Stimulated activated CD4-positive, alpha-beta T cell treated with anti-CD3 and anti-CD28 coated beads, Interleukin-4, amount 100 ng/mL, for 48 hours (primary cell): ENCODE measurements at regions not wholly inside any gene's neighbourhood (a gene's known extent, or its start where the extent isn't known, plus 50 kb on each side); places are given as distances from the start of the nearest gene placed in this dataset.
A peak's percentile ranks its signal among the peaks of the same experiment; 100 is the strongest.

Source experiments
- DNase-seq, 2 donors: peaks; one replicate each; pipeline ENCODE4 v3.0.0-alpha.2; 2020; ENCODE audit warnings: low read depth in 2 of 2

DNA sequence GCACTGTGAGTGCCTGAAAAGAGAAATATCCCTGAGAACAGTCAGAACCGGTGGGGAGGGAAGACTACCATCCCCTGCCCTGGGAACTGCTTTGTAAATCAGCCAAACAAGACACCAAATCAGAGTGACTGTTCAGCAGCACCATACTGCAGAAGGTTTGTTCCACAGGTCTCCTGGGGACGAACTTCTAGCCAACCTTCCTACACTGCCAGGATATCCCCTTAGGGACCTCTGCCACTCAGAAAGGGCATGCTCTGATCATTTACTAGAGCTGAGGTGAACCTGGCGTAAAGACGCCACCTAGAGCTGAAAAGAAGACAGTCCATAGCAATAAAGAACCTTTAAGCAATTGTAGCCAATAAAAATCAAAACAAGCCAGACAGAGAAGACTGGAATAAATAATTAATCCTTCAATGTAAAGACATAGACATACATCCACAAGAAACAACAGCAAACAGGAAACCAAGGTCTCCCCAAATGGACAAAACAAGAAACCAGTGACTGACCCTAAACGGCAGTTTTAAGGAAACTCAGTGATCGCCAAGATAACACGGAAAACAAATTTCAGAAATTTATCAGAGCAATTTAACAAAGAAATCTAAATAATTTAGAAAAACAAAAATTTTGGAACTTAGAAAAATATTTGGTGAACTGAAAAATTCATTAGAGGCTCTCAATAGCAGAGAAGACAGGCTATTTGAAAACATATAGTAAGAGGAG, 228.1 kb upstream of the AMIGO2 start:
- DNase-seq = no peak

DNA sequence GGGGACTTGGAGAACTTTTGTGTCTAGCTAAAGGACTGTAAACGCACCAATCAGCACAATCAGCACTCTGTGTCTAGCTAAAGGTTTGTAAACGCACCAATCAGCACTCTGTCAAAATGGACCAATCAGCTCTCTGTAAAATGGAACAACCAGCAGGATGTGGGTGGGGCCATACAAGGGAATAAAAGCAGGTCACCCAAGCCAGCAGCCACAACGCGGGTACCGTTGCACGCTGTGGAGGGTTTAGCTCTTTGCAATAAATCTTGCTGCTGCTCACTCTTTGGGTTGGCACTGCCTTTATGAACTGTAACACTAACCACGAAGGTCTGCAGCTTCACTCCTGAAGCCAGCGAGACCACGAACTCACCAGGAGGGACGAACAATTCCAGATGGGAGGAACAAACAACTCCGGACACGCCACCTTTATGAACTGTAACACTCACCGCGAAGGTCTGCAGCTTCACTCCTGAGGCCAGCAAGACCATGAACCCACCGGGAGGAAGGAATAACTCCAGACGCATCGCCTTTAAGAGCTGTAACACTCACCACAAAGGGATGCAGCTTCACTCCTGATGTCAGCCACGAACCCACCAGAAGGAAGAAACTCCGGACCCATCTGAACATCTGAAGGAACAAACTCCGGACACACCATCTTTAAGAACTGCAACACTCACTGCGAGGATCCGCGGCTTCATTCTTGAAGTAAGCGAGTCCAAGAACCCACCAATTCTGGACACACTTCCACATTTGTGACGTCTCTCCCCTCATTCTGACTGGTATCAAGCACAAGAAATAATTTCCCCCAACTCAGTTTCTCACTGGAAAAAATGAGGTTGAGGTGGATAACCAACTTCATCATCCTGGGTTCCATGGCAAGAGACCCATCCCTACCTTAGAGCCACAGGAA, 227.3 kb upstream of the AMIGO2 start:
- DNase-seq = peak; percentile 57 to 62

DNA sequence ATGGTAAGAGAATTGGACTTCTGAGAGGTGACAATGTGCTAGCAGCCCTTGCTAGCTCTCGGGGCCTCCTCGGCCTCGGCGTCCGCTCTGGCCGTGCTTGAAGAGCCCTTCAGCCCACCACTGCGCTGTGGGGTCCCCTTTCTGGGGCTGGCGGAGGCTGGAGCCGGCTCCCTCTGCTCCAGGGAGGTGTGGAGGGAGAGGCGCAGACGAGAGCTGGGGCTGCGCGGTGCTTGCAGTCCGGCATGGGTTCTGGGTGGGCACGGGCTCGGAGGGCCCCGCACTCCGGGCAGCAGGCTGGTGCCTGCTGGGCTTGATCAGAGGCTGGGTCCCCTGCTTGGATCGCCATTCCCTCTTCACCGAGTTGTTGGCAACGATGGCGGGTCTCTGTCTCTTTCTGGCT, 226.4 kb upstream of the AMIGO2 start:
- no peak for DNase-seq

DNA sequence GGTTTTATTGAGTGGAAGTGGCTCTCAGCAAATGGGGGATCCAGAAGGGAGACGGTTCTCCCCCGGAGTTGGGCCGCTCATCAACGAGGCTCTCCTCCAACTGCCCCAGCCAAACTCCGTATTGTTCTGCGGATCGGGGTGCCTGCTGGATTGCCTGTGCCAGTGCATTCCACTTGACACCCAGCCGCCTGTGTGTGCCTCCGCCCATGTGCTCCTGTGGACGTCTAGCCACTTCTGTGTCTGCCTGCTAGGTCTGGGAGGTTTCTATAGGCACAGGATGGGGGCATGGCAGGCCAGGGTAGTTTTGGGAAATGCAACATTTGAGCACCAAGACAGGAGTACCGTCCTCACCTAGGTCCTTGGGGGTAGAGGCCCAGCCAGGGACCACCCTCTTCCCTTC, 225.7 kb upstream of the AMIGO2 start:
- DNase-seq = no peak

DNA sequence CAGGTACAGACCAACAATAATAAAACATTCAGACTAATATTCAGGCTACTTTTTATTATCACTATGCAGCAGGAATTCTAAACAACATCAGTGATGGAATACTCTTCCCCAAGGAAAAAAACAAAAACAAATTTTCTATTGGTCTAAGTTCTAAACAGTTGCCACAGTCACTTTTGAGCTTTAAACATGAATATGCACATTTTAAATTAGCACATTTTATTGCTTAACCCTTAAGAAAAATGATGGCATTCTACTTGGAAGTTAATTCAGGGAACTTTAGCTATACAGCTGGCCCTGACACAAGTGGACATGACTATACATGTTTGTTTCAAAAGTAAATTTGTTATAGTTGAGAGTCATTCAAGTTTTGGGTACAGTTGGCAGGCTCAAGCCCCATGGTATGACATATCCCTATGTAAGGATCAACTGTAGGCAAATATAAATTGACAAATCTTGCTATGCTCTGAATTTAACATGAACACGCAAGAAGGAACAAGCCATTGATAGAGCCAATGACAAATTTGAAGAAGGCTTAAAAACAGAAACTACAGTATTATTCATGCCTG, 224.3 kb upstream of the AMIGO2 start:
- DNase-seq = no peak

DNA sequence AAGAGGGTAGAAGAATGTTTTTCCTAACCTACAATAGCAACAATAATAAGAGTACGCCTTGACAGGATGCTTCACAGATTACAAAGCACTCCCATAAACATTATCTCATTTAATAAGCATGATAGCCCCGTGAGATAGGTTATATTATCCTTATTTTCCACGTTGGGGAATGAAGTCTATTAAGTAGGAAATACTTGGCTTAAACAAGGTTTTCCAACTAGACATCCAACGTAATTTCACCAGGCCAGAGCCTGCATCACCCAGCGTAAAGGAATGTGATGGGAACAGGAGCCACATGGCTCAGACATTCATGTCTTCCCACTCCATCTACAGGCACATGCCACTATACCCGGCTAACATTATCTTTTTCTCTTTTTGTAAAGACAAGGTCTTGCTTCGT, 223.4 kb upstream of the AMIGO2 start:
- DNase-seq = no peak

DNA sequence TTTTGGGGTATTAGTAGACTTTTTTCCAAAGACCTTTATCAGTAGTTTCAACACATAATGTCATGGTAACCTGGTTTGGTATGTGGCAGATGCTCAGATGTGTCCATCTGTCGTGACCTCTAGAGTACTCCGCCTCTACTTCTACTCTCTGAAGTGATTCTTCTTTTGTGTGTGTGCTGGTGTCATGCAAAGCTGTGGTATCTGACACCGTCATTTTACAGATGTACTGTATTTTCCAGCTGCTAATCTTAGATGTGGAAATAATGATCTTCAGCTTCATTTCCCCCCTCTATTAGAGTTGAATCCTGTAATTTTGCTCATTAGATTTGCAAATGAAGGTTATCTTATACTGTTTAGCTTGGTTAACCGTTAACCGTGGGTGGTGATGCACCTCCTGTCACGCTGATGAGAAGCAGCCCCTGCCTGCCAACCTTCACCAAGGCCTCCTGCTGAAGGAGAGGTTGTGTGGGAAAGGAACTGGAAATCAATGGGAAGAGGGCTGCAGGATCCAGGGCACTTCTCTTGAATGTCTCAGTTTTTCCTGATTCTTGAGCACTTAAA, 222.4 kb upstream of the AMIGO2 start:
- DNase-seq = no peak

DNA sequence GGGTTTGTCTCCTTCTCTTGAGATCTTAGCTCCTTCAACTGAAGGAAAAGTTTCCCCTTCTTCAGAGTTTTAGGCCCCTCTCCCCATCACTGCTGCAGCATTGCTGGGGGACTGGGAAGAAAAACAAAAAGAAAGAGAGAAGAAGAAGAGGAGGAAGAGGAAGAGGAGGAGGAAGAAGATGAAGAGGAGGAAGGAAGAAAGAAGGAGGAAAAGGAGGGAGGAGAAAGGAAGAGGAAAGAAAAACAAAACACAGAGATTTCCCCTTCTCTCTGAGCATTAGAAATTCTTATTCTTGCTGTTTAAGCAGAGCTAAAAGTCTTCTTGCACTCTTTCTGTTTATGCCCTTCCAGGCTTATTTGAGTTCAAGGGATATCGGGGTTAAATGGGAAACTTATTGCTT, 219.8 kb upstream of the AMIGO2 start:
- DNase-seq = no peak

DNA sequence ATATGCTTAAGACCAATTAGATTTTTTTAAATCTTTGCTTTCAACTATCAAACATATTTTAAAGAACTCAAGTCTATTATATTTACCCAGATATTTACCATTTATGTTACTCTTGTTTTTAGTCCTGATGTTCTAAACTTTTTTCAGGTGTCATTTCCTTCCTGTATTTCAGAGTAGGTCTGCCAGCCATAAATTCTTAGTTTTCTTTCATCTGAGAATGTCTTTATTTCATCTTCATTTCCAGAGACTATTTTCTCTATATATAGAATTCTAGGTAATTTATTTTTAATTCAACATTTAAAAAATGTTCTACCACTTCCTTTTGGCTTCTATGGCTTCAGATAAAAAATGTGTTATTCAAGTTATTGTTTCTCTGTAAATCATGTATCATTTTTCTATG, 218.2 kb upstream of the AMIGO2 start:
- DNase-seq = no peak

DNA sequence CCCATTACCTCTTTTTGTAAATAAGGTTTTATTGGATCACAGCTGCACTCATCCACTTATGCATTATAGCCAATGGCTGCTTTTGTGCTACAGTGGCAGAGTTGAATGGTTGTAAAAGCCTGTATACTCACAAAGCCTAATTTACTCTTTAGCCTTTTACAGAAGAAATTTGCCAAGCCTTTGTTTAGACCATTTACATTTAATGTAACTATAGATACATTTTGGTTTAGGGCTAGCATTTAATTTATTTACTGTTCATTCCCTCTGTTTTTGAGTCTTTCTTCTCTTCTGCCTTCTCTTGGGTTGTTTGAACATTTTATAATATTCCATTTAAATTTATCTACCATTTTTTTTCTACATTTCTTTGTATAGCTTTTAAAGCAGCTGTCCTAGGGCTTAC, 217.1 kb upstream of the AMIGO2 start:
- DNase-seq = no peak

DNA sequence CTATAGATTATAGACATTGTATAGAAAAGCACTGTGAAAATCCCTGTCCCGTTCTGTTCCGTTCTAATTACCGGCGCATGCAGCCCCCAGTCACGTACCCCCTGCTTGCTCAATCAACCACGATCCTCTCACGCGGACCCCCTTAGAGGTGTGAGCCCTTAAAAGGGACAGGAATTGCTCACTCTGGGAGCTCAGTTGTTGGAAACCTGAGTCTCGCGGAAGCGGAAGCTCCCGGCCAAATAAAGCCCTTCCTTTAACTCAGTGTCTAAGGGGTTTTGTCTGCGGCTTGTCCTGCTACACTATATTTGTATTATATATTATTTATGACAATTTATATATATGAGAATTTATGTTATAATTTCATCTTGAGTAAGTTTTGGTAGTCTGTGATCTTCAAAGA, 213.6 kb upstream of the AMIGO2 start:
- DNase-seq = no peak

DNA sequence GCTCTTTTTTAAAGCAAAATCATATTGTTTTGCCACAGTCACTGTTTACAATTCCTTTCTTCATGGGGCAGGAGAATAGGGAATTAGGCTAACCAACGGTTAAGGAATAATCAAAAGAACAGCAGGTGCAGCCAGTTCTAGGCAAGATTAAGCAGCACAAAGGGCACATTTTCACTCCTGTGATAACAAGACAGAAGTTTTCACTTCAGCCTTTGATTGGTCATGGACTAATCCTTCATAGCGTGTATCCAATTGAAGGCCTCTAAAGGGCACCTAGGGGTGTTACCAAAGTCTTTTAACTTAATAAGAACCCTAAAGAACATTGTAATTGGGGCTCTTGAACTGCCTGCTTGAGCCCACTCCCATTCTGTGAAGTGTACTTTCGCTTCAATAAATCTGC, 206.9 kb upstream of the AMIGO2 start:
- no peak for DNase-seq
